Liver (tissue), 8 donors: ENCODE measurements at regions not wholly inside any gene's neighbourhood (a gene's known extent, or its start where the extent isn't known, plus 50 kb on each side); places are given as distances from the start of the nearest gene placed in this dataset.

Experiments
- DNase-seq: peaks from one replicate; pipeline ENCODE4 v3.0.0-alpha.2; 2017; ENCODE audit warnings: low spot score
- H3K27ac ChIP-seq, 2 donors: one replicate each; pipeline ENCODE4 v1.7.0; 2013; ENCODE audit warnings: inconsistent platforms in 2 of 2, low read length in 2 of 2, control low read depth in 1 of 2, low read depth in 1 of 2, mild to moderate bottlenecking in 1 of 2
- H3K27me3 ChIP-seq, 4 donors: one replicate each; pipeline versions ENCODE4 v1.6.1 to v1.7.0; 2013; ENCODE audit warnings: low read length in 3 of 4, inconsistent platforms in 1 of 4, mild to moderate bottlenecking in 1 of 4, moderate library complexity in 1 of 4; ENCODE audit not compliant: control insufficient read depth in 4 of 4, insufficient read depth in 4 of 4
- H3K36me3 ChIP-seq, 4 donors: one replicate each; pipeline versions ENCODE4 v1.6.1 to v1.7.0; 2013; ENCODE audit warnings: low read length in 3 of 4, mild to moderate bottlenecking in 3 of 4, low read depth in 1 of 4, moderate library complexity in 1 of 4; ENCODE audit not compliant: control insufficient read depth in 4 of 4, insufficient read depth in 3 of 4
- H3K4me1 ChIP-seq, 4 donors: one replicate each; pipeline versions ENCODE4 v1.6.1 to v1.7.0; 2013; ENCODE audit warnings: low read length in 3 of 4, mild to moderate bottlenecking in 3 of 4, moderate library complexity in 1 of 4; ENCODE audit not compliant: control insufficient read depth in 4 of 4, insufficient read depth in 4 of 4
- H3K4me3 ChIP-seq, 3 donors: one replicate each; pipeline versions ENCODE4 v1.6.1 to v1.7.0; 2013; ENCODE audit warnings: low read length in 3 of 3, control low read depth in 1 of 3, low read depth in 1 of 3, mild to moderate bottlenecking in 1 of 3
- H3K9ac ChIP-seq, 2 donors: one replicate each; pipeline ENCODE4 v1.7.0; 2013; ENCODE audit warnings: low read length in 2 of 2, mild to moderate bottlenecking in 2 of 2, moderate library complexity in 2 of 2, control low read depth in 1 of 2, low read depth in 1 of 2
- H3K9me3 ChIP-seq, 4 donors: one replicate each; pipeline versions ENCODE4 v1.6.1 to v1.7.0; 2013; ENCODE audit warnings: low read length in 3 of 4; ENCODE audit not compliant: control insufficient read depth in 4 of 4
- CTCF ChIP-seq: fragments of 150-350 bp; IDR thresholded peaks from 2 replicates; pipeline ENCODE4 v1.5.1; 2017; ENCODE audit warnings: improper control_type of control experiment, low read depth, low read length; ENCODE audit not compliant: missing input control
- EGR1 ChIP-seq, 2 donors: IDR thresholded peaks; 2 replicates each; pipeline ENCODE4 v1.6.1; 2016 to 2018; ENCODE audit warnings: antibody characterized with exemption in 2 of 2, low read depth in 2 of 2
- FOXA1 ChIP-seq: IDR thresholded peaks from 2 replicates; pipeline ENCODE4 v1.6.1; 2016; ENCODE audit warnings: antibody characterized with exemption
- FOXA2 ChIP-seq: IDR thresholded peaks from 2 replicates; pipeline ENCODE4 v1.6.1; 2016; ENCODE audit warnings: antibody characterized with exemption
- GABPA ChIP-seq, 2 donors: IDR thresholded peaks in 1 of 2; conservative IDR thresholded peaks in 1 of 2; 2 replicates each; pipeline ENCODE4 v1.6.1; 2016; ENCODE audit warnings: antibody characterized with exemption in 2 of 2, mild to moderate bottlenecking in 1 of 2, moderate library complexity in 1 of 2
- HNF4A ChIP-seq, 2 donors: conservative IDR thresholded peaks; 2 replicates each; pipeline ENCODE4 v1.6.1; 2016; ENCODE audit warnings: antibody characterized with exemption in 2 of 2, mild to moderate bottlenecking in 2 of 2
- HNF4G ChIP-seq: IDR thresholded peaks from 2 replicates; pipeline ENCODE4 v1.6.1; 2016; ENCODE audit warnings: antibody characterized with exemption
- JUND ChIP-seq, 2 donors: IDR thresholded peaks; 2 replicates each; pipeline ENCODE4 v1.6.1; 2016; ENCODE audit warnings: antibody characterized with exemption in 2 of 2
- MAX ChIP-seq: IDR thresholded peaks from 2 replicates; pipeline ENCODE4 v1.6.1; 2016; ENCODE audit warnings: antibody characterized with exemption
- NR2F2 ChIP-seq: IDR thresholded peaks from 2 replicates; pipeline ENCODE4 v1.6.1; 2016; ENCODE audit warnings: antibody characterized with exemption
- RAD21 ChIP-seq, 2 donors: IDR thresholded peaks; 2 replicates each; pipeline ENCODE4 v1.6.1; 2016; ENCODE audit warnings: antibody characterized with exemption in 2 of 2, mild to moderate bottlenecking in 2 of 2
- RXRA ChIP-seq, 2 donors: IDR thresholded peaks; 2 replicates each; pipeline ENCODE4 v1.6.1; 2017 to 2018; ENCODE audit warnings: antibody characterized with exemption in 2 of 2, mild to moderate bottlenecking in 1 of 2
- SP1 ChIP-seq: IDR thresholded peaks from 2 replicates; pipeline ENCODE4 v1.6.1; 2018; ENCODE audit warnings: antibody characterized with exemption, mild to moderate bottlenecking
- TAF1 ChIP-seq: conservative IDR thresholded peaks from 2 replicates; pipeline ENCODE4 v1.6.1; 2016; ENCODE audit warnings: antibody characterized with exemption, mild to moderate bottlenecking
- YY1 ChIP-seq: IDR thresholded peaks from 2 replicates; pipeline ENCODE4 v1.6.1; 2016; ENCODE audit warnings: antibody characterized with exemption, mild to moderate bottlenecking
- ZBTB33 ChIP-seq: IDR thresholded peaks from 2 replicates; pipeline ENCODE4 v1.6.1; 2016; ENCODE audit warnings: antibody characterized with exemption
- WGBS: extraction: QIAGEN DNeasy Blood & Tissue Kit; methylation state at CpG from one replicate; pipeline ENCODE4 v1.1.7; 2013; 5-methylcytosine and 5-hydroxymethylcytosine counted together
- TF ChIP-seq, protein P1 (sequence below): IDR thresholded peaks from 2 replicates; pipeline ENCODE4 v1.6.1; 2016; ENCODE audit warnings: antibody characterized with exemption
- donor health status: healthy.
- donor health status: healthy.
- donor health status: healthy.
- donor health status: healthy.
- donor health status: healthy.

- no peak for TF ChIP-seq HNF4G
- no peak for TF ChIP-seq RXRA (IDR thresholded peaks at IDR 0.05)
- no peak for TF ChIP-seq FOXA1
- no peak for TF ChIP-seq NR2F2
These were observed 470.7 kb downstream of the ZNF536 start (continued) for GRCh38 chr19:30842926-30843325.

- no peaks in the 10 kb centered on the region for H3K4me1 ChIP-seq
- WGBS = 87% methylated on average over 5 of the region's 5 CpGs
These were observed 469.8 kb downstream of the ZNF536 start for GRCh38 chr19:30841934-30842333.

GRCh38 chr19:30830875-30831274, 458.7 kb downstream of the ZNF536 start:
- peaks cover 0 to 3% (median 0%) of the 10 kb centered on the region in 4 donors for H3K27me3 ChIP-seq
- no peaks in the 10 kb centered on the region for H3K36me3 ChIP-seq
- no peak for DNase-seq
- no peak overlapping the region for H3K27ac ChIP-seq
- WGBS = 78% methylated on average over 5 of the region's 5 CpGs
- no peak overlapping the region for H3K9ac ChIP-seq
- H3K4me1 ChIP-seq = no peaks in the 10 kb centered on the region
- H3K9me3 ChIP-seq = peaks cover 0 to 6% (median 1%) of the 10 kb centered on the region in 4 donors
- no peak overlapping the region for H3K4me3 ChIP-seq
- TF ChIP-seq MAX (no peak), JUND (IDR thresholded peaks at IDR 0.05) (no peak), YY1 (no peak), ZBTB33 (no peak), RAD21 (IDR thresholded peaks at IDR 0.05) (no peak), EGR1 (IDR thresholded peaks at IDR 0.05; ENCODE audit: low read depth in 2 of 2) (no peak), HNF4A (conservative IDR thresholded peaks at IDR 0.05) (no peak), FOXA2 (no peak), SP1 (no peak), HNF4G (no peak), FOXA1 (no peak), NR2F2 (no peak), TAF1 (no peak)
- TF ChIP-seq, protein P1, sequence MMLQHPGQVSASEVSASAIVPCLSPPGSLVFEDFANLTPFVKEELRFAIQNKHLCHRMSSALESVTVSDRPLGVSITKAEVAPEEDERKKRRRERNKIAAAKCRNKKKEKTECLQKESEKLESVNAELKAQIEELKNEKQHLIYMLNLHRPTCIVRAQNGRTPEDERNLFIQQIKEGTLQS = no peak

More at GRCh38 chr19:30841934-30842333, 469.8 kb downstream of the ZNF536 start:
- no peak for DNase-seq
- no peak overlapping the region for H3K4me3 ChIP-seq
- no peak for TF ChIP-seq EGR1 (IDR thresholded peaks at IDR 0.05; ENCODE audit: low read depth in 2 of 2)
- TF ChIP-seq CTCF = no peak
- TF ChIP-seq, protein P1 = no peak
- TF ChIP-seq HNF4G = no peak
- TF ChIP-seq FOXA2 = no peak
- TF ChIP-seq JUND (IDR thresholded peaks at IDR 0.05) = no peak
- TF ChIP-seq MAX = no peak
- TF ChIP-seq HNF4A (conservative IDR thresholded peaks at IDR 0.05) = no peak
- no peak for TF ChIP-seq ZBTB33
- no peak for TF ChIP-seq GABPA (IDR thresholded peaks at IDR 0.05 in 1 of 2, conservative IDR thresholded peaks at IDR 0.05 in 1 of 2)
- TF ChIP-seq TAF1 = no peak
- TF ChIP-seq SP1 = no peak
- TF ChIP-seq RXRA (IDR thresholded peaks at IDR 0.05) = no peak
- H3K36me3 ChIP-seq = no peaks in the 10 kb centered on the region
- H3K9ac ChIP-seq = no peak overlapping the region
- peaks cover 0 to 3% (median 0%) of the 10 kb centered on the region in 4 donors for H3K27me3 ChIP-seq
- H3K9me3 ChIP-seq = no peaks in the 10 kb centered on the region
- no peak overlapping the region for H3K27ac ChIP-seq
